NB4 (cell line): ENCODE measurements at regions not wholly inside any gene's neighbourhood (a gene's known extent, or its start where the extent isn't known, plus 50 kb on each side); places are given as distances from the start of the nearest gene placed in this dataset.

Experiments
- DNase-seq: peaks from one replicate; pipeline ENCODE4 v3.0.0; 2010; ENCODE audit warnings: low read depth
- H3K4me3 ChIP-seq: one replicate; pipeline ENCODE4 v1.5.1; 2011; ENCODE audit warnings: mild to moderate bottlenecking, low read depth, low read length, moderate library complexity
- MYC ChIP-seq: IDR thresholded peaks from 2 replicates; pipeline ENCODE4 v1.6.1; 2011; ENCODE audit warnings: low read depth, low read length
- POLR2A ChIP-seq: IDR thresholded peaks from 2 replicates; pipeline ENCODE4 v1.6.1; 2011; ENCODE audit warnings: mild to moderate bottlenecking; ENCODE audit not compliant: insufficient read length; ENCODE audit errors: extremely low read depth
- TF ChIP-seq, protein P1 (sequence below): IDR thresholded peaks from 2 replicates; pipeline ENCODE4 v1.6.1; 2011; ENCODE audit warnings: low read depth, low read length
- TF ChIP-seq, protein P2 (sequence below): IDR thresholded peaks from one replicate; pipeline ENCODE4 v1.5.1; 2012; ENCODE audit warnings: low read depth, low read length

DNA sequence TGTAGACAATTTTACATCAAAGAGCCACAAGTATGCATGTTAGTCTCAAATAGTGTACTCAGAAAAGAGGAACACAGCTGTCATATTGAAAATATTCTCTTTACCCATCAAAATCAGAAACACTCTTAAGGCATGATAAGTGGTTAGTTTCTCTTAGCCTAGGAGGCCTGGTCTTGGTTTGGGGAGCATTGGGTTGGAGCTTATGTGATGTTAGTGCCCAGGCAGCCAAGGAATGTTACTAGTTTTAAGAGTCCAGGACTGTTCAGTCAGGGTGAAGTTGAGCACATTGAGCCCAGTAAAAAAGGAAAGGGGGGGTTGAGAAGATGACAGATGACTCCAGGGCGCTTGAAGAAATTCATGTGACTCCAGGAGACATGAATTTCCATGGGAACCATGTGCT is 340.6 kb downstream of the HRH4 start:
- DNase-seq = no peak
- TF ChIP-seq MYC (no peak), POLR2A (no peak)
- TF ChIP-seq, protein P1, sequence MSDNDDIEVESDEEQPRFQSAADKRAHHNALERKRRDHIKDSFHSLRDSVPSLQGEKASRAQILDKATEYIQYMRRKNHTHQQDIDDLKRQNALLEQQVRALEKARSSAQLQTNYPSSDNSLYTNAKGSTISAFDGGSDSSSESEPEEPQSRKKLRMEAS = no peak
- H3K4me3 ChIP-seq = no peak overlapping the region

DNA sequence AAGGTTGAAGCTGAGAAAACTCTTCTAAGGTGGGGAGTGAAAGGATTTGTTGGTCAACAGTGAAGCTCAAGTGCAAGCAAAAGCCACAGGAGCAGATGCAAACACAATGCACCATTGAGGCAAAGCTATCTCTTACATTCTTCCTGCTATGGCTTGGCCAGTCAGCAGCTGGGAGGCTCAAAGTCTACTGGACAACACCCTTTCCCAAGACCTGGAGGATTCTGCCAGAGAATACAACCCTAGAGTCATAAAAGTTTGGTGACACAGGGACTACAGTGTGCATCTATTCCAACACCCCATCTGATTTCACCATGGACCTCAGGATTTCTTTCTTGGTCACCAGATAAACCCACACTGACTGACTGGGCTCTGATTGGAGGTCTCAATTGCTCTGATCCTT is 342.0 kb downstream of the HRH4 start:
- TF ChIP-seq MYC (no peak), POLR2A (no peak)
- TF ChIP-seq, protein P2, sequence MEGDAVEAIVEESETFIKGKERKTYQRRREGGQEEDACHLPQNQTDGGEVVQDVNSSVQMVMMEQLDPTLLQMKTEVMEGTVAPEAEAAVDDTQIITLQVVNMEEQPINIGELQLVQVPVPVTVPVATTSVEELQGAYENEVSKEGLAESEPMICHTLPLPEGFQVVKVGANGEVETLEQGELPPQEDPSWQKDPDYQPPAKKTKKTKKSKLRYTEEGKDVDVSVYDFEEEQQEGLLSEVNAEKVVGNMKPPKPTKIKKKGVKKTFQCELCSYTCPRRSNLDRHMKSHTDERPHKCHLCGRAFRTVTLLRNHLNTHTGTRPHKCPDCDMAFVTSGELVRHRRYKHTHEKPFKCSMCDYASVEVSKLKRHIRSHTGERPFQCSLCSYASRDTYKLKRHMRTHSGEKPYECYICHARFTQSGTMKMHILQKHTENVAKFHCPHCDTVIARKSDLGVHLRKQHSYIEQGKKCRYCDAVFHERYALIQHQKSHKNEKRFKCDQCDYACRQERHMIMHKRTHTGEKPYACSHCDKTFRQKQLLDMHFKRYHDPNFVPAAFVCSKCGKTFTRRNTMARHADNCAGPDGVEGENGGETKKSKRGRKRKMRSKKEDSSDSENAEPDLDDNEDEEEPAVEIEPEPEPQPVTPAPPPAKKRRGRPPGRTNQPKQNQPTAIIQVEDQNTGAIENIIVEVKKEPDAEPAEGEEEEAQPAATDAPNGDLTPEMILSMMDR = no peak
- TF ChIP-seq, protein P1 = no peak
- no peak overlapping the region for H3K4me3 ChIP-seq

DNA sequence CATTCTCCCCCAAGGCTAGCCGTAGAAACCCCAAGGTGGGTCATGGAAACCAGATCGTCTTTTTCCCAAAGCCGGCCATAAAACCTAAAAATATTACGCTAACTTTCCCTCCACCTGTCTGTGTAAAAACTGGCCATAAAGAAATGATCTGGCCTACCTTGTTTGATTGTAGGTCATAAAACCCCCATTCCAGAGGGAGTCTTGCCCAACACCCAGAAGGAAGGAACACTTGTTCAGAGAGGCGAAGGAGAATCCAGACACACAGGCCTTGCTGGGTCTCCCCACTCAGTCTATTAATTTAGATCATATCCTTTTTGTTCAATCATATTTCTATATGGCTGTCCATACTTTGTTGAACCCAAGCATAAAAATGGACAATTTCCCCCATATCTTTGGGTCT is 344.7 kb downstream of the HRH4 start:
- TF ChIP-seq POLR2A (no peak), MYC (no peak)
- TF ChIP-seq, protein P2 = no peak
- TF ChIP-seq, protein P1 = no peak
- H3K4me3 ChIP-seq = no peak overlapping the region
- DNase-seq = no peak

More for the DNA sequence above, 342.0 kb downstream of the HRH4 start:
- DNase-seq = no peak

DNA sequence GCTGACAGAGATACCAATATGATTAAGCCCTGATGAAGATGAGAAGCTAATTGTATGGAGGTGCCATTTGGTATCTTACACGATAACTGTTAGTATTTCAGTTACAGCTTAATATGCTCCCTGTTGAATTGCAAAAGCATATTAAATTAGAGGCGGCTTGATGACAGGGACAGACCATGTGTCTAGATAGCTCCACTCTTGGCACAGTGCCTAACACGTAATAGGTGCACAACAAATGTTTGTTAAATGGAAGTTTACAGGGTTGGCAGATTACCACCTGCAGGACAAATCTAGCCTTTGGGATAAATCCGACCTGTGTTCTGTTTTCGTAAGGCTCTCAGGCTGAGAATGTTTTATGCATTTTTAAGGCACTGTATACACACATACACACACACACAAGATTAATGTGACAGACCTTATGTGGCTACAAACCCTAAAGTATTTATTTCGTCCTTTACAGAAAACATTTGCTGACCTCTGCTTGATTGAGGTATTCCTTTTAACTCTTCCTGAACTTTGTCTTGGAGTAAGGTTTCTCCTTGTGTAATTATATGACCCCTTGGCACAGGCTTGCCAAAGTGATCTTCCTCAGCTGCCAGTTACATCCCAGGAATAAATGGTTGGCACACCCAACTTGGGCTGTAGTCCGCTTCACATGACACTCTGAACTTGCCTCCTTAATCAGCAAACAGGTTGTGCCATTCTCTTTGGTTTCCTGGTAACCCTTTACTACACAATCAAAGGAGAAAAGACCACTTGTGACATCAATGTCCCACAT is 348.9 kb downstream of the HRH4 start:
- DNase-seq = no peak
- TF ChIP-seq, protein P1 = no peak
- TF ChIP-seq MYC (no peak), POLR2A (no peak)
- TF ChIP-seq, protein P2 = no peak
- H3K4me3 ChIP-seq = no peak overlapping the region

DNA sequence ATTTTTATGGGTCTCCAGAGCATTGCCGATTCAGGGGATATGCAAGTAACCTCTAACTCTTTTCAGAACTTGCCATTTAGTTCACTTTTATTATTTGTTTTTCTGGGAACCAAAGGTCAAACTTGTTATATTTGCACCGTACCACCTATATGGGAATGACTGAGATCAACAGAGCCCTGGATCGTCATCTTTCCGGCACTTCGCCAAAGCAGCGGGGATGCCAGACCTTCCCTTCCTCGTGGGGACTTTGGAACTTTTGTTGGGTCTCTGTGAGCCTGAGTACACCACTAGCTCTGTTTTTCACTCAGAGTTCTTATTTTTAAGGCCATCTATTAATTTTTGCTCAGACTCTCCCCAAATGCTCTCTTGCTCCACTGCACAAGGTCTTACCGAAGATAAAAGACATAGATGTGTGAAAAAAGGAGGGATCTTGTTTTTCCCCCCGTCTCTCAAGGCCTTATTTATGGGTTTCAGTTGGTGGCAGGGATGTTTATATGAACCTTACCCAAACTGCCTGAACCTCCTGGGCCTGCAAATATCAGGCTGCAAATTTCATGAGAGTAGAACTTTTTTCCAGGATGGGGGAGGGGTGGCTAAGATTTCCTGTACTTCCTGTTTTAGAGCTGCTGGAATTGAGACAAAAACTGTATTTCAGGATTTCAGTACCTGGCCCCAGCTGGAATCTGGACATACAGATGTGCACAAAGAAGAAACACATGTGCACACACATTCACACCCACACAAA is 350.3 kb downstream of the HRH4 start:
- TF ChIP-seq, protein P1 = no peak
- no peak for TF ChIP-seq MYC
- TF ChIP-seq, protein P2 = no peak
- no peak for TF ChIP-seq POLR2A
- DNase-seq = no peak

More for the DNA sequence above, 350.3 kb downstream of the HRH4 start:
- H3K4me3 ChIP-seq = no peak overlapping the region
